Lower leg skin (tissue), 4 donors: ENCODE measurements at regions not wholly inside any gene's neighbourhood (a gene's known extent, or its start where the extent isn't known, plus 50 kb on each side); places are given as distances from the start of the nearest gene placed in this dataset.
A peak's percentile ranks its signal among the peaks of the same experiment; 100 is the strongest.

Experiments used
- DNase-seq, 2 donors: peaks; one replicate each; pipeline ENCODE4 v3.0.0-alpha.2; 2019; ENCODE audit warnings: low spot score in 2 of 2
- H3K4me3 ChIP-seq: fragments of 200-600 bp; sonication (generic); 2 replicates; pipeline ENCODE4 v1.5.1; 2017; ENCODE audit warnings: mild to moderate bottlenecking, low read depth; ENCODE audit not compliant: poor library complexity, severe bottlenecking
- CTCF ChIP-seq, 3 donors: fragments of 450-650 bp; IDR thresholded peaks; one replicate each; pipeline ENCODE4 v1.5.1; 2016; ENCODE audit warnings: antibody characterized with exemption in 3 of 3, mild to moderate bottlenecking in 3 of 3, moderate library complexity in 2 of 3
- POLR2A ChIP-seq, 2 donors: fragments of 450-650 bp; IDR thresholded peaks; one replicate each; pipeline ENCODE4 v1.6.1; 2016 to 2017; ENCODE audit warnings: antibody characterized with exemption in 2 of 2, mild to moderate bottlenecking in 1 of 2, moderate library complexity in 1 of 2
- WGBS, 2 donors: methylation state at CpG; one replicate each; pipeline ENCODE4 v1.1.5; 2018; 5-methylcytosine and 5-hydroxymethylcytosine counted together
- intact Hi-C: fragments of 100-400 bp; cut with DNase I; formaldehyde crosslinking; loops from one replicate; pipeline ENCODE4 v1.15.0; 2023; ENCODE audit warnings: low total_unique reads

- TF ChIP-seq CTCF (IDR thresholded peaks at IDR 0.05) (no peak), POLR2A (IDR thresholded peaks at IDR 0.05) (no peak)
- 80 to 83% methylated on average over 3 of the region's 3 CpGs for WGBS, 2 donors
- intact Hi-C loops: no loop called here
These were observed 68.7 kb upstream of the PTCSC3 start for GRCh38 chr14:36245223-36245622.

DNA sequence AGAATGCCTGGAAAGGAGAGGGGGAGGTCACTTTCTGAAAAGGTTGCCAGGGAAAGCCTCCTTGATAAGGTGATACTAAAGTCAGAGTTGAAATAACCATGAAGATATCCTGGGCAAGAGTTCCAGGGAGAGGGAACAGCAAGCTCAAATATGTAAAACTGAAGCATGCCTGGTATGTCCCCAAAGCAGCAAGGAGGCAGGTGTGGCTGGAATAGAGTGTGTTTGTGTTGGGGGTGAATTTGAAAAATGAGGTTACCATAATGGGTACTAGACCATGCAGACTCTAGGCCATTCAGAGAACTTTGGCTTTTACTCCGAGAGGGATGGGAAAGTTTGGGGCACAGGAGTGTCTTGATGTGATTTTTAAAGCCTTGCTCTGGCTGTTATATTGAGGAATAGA lies 66.7 kb upstream of the PTCSC3 start:
- TF ChIP-seq CTCF (IDR thresholded peaks at IDR 0.05): no peak
- no peak for TF ChIP-seq POLR2A (IDR thresholded peaks at IDR 0.05)
- DNase-seq: no peak
- H3K4me3 ChIP-seq: no peak overlapping the region
- intact Hi-C loops: no loop called here
- 77 to 80% methylated on average over 1 of the region's 1 CpG for WGBS, 2 donors

More at GRCh38 chr14:36245223-36245622, 68.7 kb upstream of the PTCSC3 start:
- H3K4me3 ChIP-seq: no peak overlapping the region
- DNase-seq: no peak

DNA sequence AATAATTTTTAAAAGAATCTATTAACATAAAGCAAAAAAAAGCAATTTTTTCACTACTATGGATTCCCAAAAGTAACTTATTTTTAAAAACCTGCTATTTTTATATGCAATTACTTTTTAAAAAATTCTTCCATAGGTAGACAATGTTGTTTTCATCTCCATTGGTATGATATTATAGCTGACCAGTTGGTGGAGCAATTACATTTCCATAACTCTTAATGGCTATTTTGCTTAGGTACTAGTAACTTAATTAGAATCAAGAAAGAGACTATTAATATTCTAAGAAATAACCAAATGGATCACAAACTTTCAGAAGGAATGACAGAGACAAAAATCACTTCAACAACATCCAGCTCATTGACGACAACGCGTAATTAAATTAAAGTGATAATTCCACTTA lies 64.7 kb upstream of the PTCSC3 start:
- WGBS, 2 donors: 83 to 90% methylated on average over 3 of the region's 3 CpGs
- no peak overlapping the region for H3K4me3 ChIP-seq
- intact Hi-C loops: no loop called here
- DNase-seq: no peak
- TF ChIP-seq POLR2A (IDR thresholded peaks at IDR 0.05): no peak
- TF ChIP-seq CTCF (IDR thresholded peaks at IDR 0.05): no peak

- 58 to 61% methylated on average over 13 of the region's 13 CpGs for WGBS, 2 donors
These were observed 62.3 kb upstream of the PTCSC3 start for GRCh38 chr14:36238666-36239363.

DNA sequence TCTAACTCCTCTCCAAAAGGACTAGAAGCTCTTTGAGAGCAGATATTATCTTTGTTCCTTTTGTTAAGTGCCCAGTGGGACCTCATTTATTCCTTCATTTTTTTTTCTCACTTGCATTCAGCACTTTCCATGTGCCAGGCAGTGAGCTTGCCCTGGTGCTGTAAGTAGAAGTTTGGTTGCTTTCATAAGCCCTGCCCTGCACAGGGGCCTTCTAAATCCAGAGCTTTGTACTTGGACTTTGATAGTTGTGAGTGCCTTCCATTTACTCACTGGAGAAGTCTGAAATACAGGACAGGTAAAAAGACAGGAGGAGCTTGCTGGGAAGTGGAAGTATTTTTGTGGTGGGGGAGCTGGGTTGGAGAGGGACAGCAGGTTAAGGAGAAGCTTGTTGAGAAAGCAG lies 56.7 kb upstream of the PTCSC3 start:
- H3K4me3 ChIP-seq: no peak overlapping the region
- no peak for DNase-seq
- intact Hi-C loops: no loop called here
- TF ChIP-seq CTCF (IDR thresholded peaks at IDR 0.05): no peak
- no peak for TF ChIP-seq POLR2A (IDR thresholded peaks at IDR 0.05)

More at GRCh38 chr14:36238666-36239363, 62.3 kb upstream of the PTCSC3 start:
- DNase-seq: peak in 1 of 2 donors; percentile 29
- intact Hi-C loops: no loop called here
- H3K4me3 ChIP-seq: no peak overlapping the region
- no peak for TF ChIP-seq CTCF (IDR thresholded peaks at IDR 0.05)
- no peak for TF ChIP-seq POLR2A (IDR thresholded peaks at IDR 0.05)

DNA sequence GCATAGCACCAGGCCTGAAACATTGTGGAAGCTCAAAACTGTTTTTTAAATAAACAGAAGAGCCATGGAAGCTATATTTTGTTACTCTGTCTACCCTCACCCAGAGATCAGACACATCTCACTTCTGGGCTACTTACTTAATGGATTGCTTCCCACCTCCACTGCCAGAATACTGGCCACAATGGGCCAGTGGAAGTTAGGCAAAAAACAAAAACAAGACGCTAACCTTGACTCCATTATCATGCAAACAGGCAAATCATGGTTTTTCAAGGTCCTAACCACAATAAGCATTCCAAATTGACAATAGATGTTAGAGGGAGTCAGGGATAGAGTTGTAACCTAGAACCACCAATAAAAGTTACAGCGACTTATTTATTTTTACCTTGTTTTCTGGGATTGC lies 52.7 kb upstream of the PTCSC3 start:
- DNase-seq: no peak
- 77 to 84% methylated on average over 2 of the region's 2 CpGs for WGBS, 2 donors
- H3K4me3 ChIP-seq: no peak overlapping the region
- TF ChIP-seq CTCF (IDR thresholded peaks at IDR 0.05) (no peak), POLR2A (IDR thresholded peaks at IDR 0.05) (no peak)
- intact Hi-C loops: no loop called here
